Loucy (cell line): ENCODE measurements at regions not wholly inside any gene's neighbourhood (a gene's known extent, or its start where the extent isn't known, plus 50 kb on each side); places are given as distances from the start of the nearest gene placed in this dataset.

Experiments used
- CTCF ChIP-seq: fragments of 200-600 bp; sonication (generic); conservative IDR thresholded peaks from 2 replicates; pipeline ENCODE4 v1.5.1; 2014; ENCODE audit warnings: mild to moderate bottlenecking, antibody characterized with exemption, low read length
- EZH2phosphoT487 ChIP-seq: fragments of 200-600 bp; IDR thresholded peaks from 2 replicates; pipeline ENCODE4 v1.6.1; 2018; ENCODE audit warnings: antibody characterized with exemption, mild to moderate bottlenecking, moderate library complexity, borderline replicate concordance

- TF ChIP-seq CTCF (no peak), EZH2phosphoT487 (no peak)
Measured at GRCh38 chr14:38387821-38388220, 131.9 kb upstream of the CLEC14A start.
